ENCODE measurements at regions not wholly inside any gene's neighbourhood (a gene's known extent, or its start where the extent isn't known, plus 50 kb on each side); places are given as distances from the start of the nearest gene placed in this dataset.
"Not testable (repeated sequence)": the region's sequence is repeated elsewhere in the genome, so short reads cannot be mapped to it uniquely, and the experiment has no call there.

DNA sequence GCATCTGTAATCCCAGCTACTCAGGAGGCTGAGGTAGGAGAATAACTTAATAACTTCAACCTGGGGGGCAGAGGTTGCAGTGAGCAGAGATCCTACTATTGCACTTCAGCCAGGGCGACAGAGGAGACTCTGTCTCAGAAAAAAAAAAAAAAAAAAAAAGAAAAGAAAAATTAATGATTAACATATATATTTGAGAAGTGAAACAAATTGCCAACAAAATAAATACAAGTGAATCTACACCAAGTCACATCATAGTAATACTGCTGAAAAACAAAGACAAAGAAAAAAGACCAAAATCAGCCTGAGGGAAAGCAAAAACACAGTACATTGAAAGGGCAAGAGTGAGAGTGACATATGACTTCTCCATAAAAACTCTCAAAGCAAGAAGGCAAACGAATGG is 123.7 kb downstream of the CASP12 start:
- no peak for DNase-seq

DNA sequence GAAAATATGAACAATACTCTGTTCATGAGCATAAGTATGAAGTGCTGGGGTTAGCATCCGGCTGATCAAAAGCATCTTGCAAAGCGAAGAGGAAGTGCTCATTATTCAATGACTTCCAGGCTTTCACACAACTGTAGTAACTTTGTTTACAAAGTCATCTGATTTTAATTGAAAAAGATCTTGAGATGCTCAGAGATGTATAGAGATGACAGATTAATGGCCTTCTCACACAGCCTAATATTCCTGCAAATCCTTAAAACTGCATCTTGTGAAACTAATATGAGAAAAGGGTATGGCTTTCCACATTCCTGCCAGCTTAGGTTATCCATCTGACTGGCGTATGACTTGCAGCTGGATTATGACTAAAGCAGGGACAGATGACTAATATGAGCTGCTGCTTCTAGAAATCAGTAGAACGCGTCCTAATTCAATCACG is 125.4 kb downstream of the CASP12 start:
- DNase-seq, result peak; percentile 10

GRCh38 chr11:104771763-104772162 is 126.5 kb downstream of the CASP12 start:
- no peak for DNase-seq

DNA sequence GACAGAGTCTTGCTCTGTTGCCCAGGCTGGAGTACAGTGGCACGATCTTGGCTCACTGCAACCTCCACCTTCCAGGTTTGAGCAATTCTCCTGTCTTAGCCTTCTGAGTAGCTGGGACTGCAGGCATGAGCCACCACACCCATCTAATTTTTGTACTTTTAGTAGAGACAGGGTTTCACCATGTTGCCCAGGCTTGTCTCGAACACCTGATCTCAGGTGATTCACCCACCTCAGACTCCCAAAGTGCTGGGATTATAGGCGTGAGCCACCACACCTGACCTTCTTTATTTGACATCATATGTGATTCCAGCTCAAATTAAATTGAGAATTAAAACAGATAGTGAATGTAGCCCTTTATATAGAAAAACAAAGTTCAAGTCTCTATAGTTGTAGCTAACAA is 127.2 kb downstream of the CASP12 start:
- DNase-seq, result not testable (repeated sequence)

DNA sequence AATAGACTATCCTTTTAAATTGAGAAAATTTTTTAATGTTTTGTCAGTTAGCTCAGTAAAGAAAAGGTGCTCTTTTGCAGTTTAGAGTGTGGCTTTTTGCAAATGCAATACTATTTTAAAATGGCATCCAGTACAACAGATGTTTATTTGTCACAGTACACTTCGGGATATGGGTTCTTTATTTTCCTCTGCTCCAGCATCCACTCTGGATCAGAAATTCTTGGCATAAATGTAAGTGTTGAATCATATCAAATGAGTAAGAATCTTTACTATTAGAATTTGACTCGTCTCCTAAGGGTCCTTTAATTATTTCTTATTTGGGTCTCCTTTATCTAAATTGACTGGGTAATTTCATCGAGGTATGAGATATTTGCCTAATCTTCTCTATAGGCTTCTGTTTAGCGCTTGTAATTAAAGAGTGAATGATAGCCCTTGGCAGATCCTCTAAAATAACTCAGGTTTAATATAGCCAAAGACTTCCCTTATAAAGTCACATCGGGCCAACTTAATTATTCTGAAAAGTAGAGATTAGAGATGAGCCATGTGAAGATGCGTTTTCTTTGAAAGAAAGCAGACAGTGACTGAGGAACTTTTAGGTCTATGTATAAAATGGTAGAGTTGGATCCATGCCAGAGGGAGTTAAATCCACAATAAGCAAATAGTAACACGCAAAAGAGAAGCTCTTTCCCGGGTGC is 132.7 kb downstream of the CASP12 start:
- no peak for DNase-seq

GRCh38 chr11:104764710-104765045 is 133.6 kb downstream of the CASP12 start:
- DNase-seq, result no peak

- DNase-seq, result no peak
Measured at GRCh38 chr11:104763930-104764709, 134.1 kb downstream of the CASP12 start.

- no peak for DNase-seq
Measured at GRCh38 chr11:104761511-104761910, 136.7 kb downstream of the CASP12 start.

GRCh38 chr11:104759464-104759863 is 138.8 kb downstream of the CASP12 start:
- no peak for DNase-seq

GRCh38 chr11:104738918-104739317 is 159.3 kb downstream of the CASP12 start:
- DNase-seq, result no peak

DNA sequence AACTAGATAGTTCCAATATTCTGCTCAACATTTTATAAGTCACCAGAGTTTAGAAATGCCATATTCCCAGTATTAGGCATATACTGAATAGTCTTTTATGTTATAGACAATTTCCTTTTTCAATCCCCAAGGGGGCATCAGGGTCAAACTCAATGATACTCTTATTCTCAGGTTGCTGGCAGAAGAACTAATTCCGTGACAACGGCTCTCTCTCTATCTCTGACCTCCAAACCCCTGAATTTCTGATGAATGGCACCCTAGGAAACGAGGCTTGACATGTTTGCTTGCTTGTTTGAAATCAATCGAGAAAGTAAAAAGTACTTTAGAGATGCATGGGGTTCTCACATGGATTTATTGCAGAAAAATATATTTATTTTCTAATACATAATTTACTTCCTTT is 160.1 kb downstream of the CASP12 start:
- no peak for DNase-seq

GRCh38 chr11:104736502-104736901 is 161.8 kb downstream of the CASP12 start:
- no peak for DNase-seq

DNA sequence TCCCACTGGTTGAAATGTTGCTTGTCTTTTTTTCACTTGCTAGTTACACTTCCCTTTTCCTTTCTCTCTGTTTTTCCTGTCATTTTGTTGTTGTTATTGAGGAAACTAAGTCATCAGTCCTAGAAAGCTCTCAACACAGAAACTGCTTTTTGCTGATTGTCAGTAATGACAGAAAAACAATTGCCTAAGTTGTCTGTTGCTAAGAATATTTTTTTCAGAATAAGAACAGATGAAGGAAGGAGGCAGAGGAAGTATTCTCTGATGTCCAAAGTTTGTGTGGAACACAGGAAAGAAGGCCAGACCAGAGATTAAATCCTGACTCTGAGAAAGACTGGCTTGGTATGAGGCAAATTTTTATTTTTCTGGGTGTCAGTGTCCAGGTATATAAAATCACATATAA is 163.3 kb downstream of the CASP12 start:
- no peak for DNase-seq

- DNase-seq, result no peak
Measured at GRCh38 chr11:104731890-104732289, 166.4 kb downstream of the CASP12 start.

DNA sequence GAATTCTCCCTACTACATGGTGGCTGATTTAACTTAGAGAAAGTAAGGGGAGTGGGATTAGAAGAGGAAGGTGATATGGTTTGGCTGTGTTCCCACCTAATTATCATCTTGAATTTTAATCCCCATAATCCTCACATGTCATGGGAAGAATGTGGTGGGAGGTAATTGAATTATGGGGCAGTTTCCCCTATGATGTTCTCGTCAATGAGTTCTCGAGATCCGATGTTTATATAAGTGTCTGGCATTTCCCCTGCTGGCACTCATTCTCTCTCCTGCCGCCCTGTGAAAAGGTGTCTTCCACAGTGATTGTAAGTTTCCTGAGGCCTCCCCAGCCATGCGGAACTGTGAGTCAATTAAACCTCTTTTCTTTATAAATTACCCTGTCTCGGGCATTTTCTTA is 169.3 kb downstream of the CASP12 start:
- no peak for DNase-seq

- DNase-seq, result no peak
Measured at GRCh38 chr11:104727768-104728167, 170.5 kb downstream of the CASP12 start.

GRCh38 chr11:104727095-104727494 is 171.2 kb downstream of the CASP12 start:
- DNase-seq, result no peak

- DNase-seq, result no peak
Measured at GRCh38 chr11:104725796-104726408, 172.4 kb downstream of the CASP12 start.

DNA sequence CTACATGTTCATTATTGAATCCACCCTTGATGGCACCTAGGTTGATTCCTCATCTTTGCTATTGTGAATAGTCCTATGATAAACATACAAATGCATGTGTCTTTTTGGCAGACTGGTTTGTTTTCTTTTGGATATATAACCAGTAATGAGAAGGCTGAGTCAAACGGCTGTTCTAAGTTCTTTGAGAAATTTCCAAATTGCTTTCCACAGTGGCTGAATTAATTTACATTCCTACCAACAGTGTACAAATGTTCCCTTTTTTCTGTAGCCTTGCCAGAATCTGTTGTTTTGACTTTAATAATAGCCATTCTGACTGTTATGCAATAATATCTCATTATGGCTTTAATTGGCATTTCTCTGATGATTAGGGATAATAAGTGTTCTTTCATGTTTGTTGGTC is 184.9 kb downstream of the CASP12 start:
- no peak for DNase-seq

DNA sequence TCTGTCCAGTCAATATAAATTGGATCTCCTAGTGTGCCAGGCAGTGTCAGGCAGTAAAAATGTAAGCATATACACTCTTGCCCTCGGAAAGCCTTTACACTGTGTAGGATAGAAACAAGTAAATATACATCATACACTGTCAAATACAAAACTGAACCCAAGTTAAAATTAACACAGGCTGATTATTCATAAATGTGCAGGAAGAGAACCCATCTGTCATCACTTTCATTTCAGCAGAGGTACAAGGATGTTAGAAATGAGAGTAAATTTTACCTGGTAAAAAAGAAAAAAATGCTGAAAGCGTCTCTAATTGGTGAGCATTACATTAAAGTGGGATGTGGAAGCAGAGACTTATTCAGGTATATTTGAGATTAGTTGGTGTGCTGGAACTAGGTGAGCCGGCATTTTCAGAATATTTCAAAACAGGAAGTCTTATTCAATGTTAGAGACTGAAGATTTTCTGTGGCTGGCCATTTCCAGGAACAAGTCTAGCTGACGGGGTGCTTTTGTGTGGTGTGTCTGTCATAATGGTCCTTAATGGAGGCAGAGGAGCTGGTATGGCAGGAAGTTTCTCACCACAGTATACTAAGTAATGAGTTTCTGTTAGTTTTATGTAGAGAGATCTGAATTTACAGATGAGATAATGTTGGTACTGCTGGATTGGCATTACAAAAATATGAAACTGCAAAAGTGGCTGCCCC is 192.6 kb downstream of the CASP12 start:
- peak; percentile 89 for DNase-seq

GRCh38 chr11:104704888-104705287 is 193.4 kb downstream of the CASP12 start:
- peak; percentile 15 for DNase-seq

DNA sequence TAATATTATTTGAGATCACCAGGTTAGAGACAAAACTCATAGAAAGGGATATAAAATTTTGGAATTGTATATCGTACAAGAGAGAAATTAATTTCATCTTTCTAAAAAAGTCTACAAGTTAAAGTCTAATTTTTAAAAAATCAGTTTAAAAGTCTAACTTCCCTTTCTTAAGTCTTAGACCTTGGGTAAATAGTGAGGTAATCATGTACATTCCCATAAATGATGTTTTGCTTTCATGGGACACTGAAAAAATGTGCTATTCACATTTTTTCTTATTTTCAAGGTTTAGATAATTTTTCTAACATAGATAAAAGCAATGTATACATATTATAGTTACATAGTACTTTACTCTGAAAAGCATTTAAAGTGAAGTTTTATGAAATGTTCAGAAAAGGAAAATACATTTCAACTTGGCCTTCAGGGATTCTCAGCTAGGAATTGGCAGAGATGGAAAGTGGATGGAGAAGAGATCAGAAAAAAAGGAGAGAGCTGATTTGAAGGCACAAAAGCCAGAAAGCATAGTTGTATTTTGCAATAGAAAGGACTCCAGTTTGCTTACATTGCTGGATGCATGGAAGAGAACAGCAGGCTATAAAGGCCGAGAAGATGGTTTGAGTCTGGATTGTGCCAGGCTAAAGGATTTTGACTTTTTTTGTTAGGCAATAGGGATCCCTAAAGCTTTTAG is 194.0 kb downstream of the CASP12 start:
- no peak for DNase-seq

DNA sequence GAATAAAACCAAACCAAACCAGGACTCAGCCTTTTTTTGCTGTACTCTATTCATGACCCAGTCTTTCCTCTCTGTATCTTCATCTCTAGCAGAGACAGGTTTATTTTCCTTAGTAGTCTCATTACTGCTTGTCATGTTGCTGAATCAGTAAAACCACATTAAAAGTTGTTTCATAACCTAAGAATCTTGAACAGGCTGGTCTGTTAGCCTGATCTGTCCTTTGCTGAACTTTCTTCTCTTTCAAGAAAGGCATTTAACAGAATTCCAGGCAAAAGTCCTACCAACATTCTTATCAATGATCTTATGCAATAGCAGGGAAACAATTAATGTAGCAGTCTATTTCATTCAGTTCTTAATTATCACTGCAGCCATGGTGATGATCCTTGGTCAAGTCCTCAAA is 197.7 kb downstream of the CASP12 start:
- peak; percentile 14 for DNase-seq
